CD14-positive monocyte (primary cell): ENCODE measurements at regions not wholly inside any gene's neighbourhood (a gene's known extent, or its start where the extent isn't known, plus 50 kb on each side); places are given as distances from the start of the nearest gene placed in this dataset.

Experiments used
- DNase-seq, 3 donors: peaks; one replicate each; pipeline ENCODE4 v3.0.0-alpha.2; 2011 to 2022
- H2AFZ ChIP-seq: 2 replicates; pipeline ENCODE4 v1.6.0; 2012; ENCODE audit warnings: mild to moderate bottlenecking, low read depth, low read length, inconsistent platforms; ENCODE audit not compliant: insufficient read depth, poor library complexity, severe bottlenecking
- H3K27ac ChIP-seq, 2 donors: 1 replicate in 1 of 2; 2 replicates in 1 of 2; pipeline ENCODE4 v1.5.1; 2012 to 2013; ENCODE audit warnings: low read length in 2 of 2, control low read depth in 1 of 2, inconsistent platforms in 1 of 2, low read depth in 1 of 2, mild to moderate bottlenecking in 1 of 2
- H3K27me3 ChIP-seq, 2 donors: one replicate each; pipeline versions ENCODE4 v1.6.0 to v1.6.1; 2011 to 2013; ENCODE audit warnings: low read length in 2 of 2; ENCODE audit not compliant: control insufficient read depth in 2 of 2, insufficient read depth in 2 of 2
- H3K36me3 ChIP-seq, 2 donors: replicated peaks in 1 of 2; 1 replicate in 1 of 2; 2 replicates in 1 of 2; pipeline versions ENCODE4 v1.5.1 to v1.6.1; 2012 to 2013; ENCODE audit warnings: low read length in 2 of 2, control low read depth in 1 of 2, inconsistent platforms in 1 of 2, mild to moderate bottlenecking in 1 of 2; ENCODE audit not compliant: insufficient read depth in 2 of 2, control insufficient read depth in 1 of 2
- H3K4me1 ChIP-seq, 2 donors: 1 replicate in 1 of 2; 2 replicates in 1 of 2; pipeline versions ENCODE4 v1.5.1 to v1.6.1; 2012 to 2013; ENCODE audit warnings: low read length in 2 of 2, control low read depth in 1 of 2, inconsistent platforms in 1 of 2, mild to moderate bottlenecking in 1 of 2, moderate library complexity in 1 of 2; ENCODE audit not compliant: insufficient read depth in 2 of 2, control insufficient read depth in 1 of 2
- H3K4me2 ChIP-seq: replicated peaks from 2 replicates; pipeline ENCODE3; 2012; ENCODE audit warnings: low read length, moderate library complexity, mild to moderate bottlenecking; ENCODE audit not compliant: poor library complexity, severe bottlenecking; ENCODE audit errors: extremely low read depth
- H3K4me3 ChIP-seq, 3 experiments: fragments of 200-600 bp in 1 of 3; sonication (generic) in 1 of 3; replicated peaks in 1 of 3; 1 replicate in 2 of 3; 2 replicates in 1 of 3; pipeline ENCODE4 v1.5.1; 2011 to 2013; ENCODE audit warnings: low read length in 3 of 3, mild to moderate bottlenecking in 3 of 3, control low read depth in 2 of 3, low read depth in 2 of 3, inconsistent platforms in 1 of 3, moderate library complexity in 1 of 3
- H3K79me2 ChIP-seq: 2 replicates; pipeline ENCODE4 v1.6.0; 2012; ENCODE audit warnings: mild to moderate bottlenecking, control low read depth, inconsistent platforms, low read length, moderate library complexity; ENCODE audit not compliant: insufficient read depth
- H3K9ac ChIP-seq: 2 replicates; pipeline ENCODE4 v1.6.0; 2017; ENCODE audit warnings: low read length, mild to moderate bottlenecking; ENCODE audit not compliant: insufficient read depth, poor library complexity, severe bottlenecking
- H3K9me3 ChIP-seq, 2 donors: replicated peaks in 1 of 2; 1 replicate in 1 of 2; 2 replicates in 1 of 2; pipeline versions ENCODE4 v1.5.1 to v1.6.1; 2012 to 2013; ENCODE audit warnings: low read length in 2 of 2, control low read depth in 1 of 2; ENCODE audit not compliant: control insufficient read depth in 1 of 2, insufficient read depth in 1 of 2
- H4K20me1 ChIP-seq: 2 replicates; pipeline ENCODE4 v1.6.0; 2012; ENCODE audit warnings: mild to moderate bottlenecking, low read length, control low read depth, moderate library complexity; ENCODE audit not compliant: insufficient read depth
- H3K27ac Mint-ChIP-seq, 7 donors: one replicate each; pipeline ENCODE4 v1.8.0; 2020; ENCODE audit warnings: mild to moderate bottlenecking in 7 of 7, mixed read lengths in 7 of 7, moderate library complexity in 6 of 7, inconsistent platforms in 2 of 7
- H3K27me3 Mint-ChIP-seq, 3 donors: one replicate each; pipeline ENCODE4 v1.8.0; 2021 to 2022; ENCODE audit warnings: low read depth in 3 of 3, mild to moderate bottlenecking in 3 of 3, mixed read lengths in 3 of 3, moderate library complexity in 3 of 3, inconsistent platforms in 1 of 3
- H3K36me3 Mint-ChIP-seq, 2 donors: one replicate each; pipeline ENCODE4 v1.8.0; 2020; ENCODE audit warnings: mixed read lengths in 2 of 2, inconsistent platforms in 1 of 2, mild to moderate bottlenecking in 1 of 2
- H3K4me1 Mint-ChIP-seq: one replicate; pipeline ENCODE4 v1.8.0; 2020; ENCODE audit warnings: mild to moderate bottlenecking, mixed read lengths
- H3K4me3 Mint-ChIP-seq, 2 donors: one replicate each; pipeline ENCODE4 v1.8.0; 2020; ENCODE audit warnings: mild to moderate bottlenecking in 2 of 2, mixed read lengths in 2 of 2, moderate library complexity in 1 of 2
- H3K9me3 Mint-ChIP-seq, 7 donors: one replicate each; pipeline ENCODE4 v1.8.0; 2020 to 2022; ENCODE audit warnings: mixed read lengths in 7 of 7, mild to moderate bottlenecking in 6 of 7, moderate library complexity in 6 of 7, inconsistent platforms in 2 of 7
- WGBS: methylation state at CpG from one replicate; pipeline ENCODE4 v1.1.5; 2013; ENCODE audit warnings: missing lambda C conversion rate; ENCODE audit not compliant: insufficient coverage; 5-methylcytosine and 5-hydroxymethylcytosine counted together
- intact Hi-C, 2 donors: fragments of 100-400 bp; cut with micrococcal nuclease; formaldehyde crosslinking; loops; one replicate each; pipeline versions ENCODE4 v1.15.0 to v1.15.1; 2023
- TF ChIP-seq, protein P1 (sequence below): fragments of 200-600 bp; IDR thresholded peaks from one replicate; pipeline ENCODE4 v1.8.0; 2022; ENCODE audit warnings: antibody characterized with exemption, mild to moderate bottlenecking

DNA sequence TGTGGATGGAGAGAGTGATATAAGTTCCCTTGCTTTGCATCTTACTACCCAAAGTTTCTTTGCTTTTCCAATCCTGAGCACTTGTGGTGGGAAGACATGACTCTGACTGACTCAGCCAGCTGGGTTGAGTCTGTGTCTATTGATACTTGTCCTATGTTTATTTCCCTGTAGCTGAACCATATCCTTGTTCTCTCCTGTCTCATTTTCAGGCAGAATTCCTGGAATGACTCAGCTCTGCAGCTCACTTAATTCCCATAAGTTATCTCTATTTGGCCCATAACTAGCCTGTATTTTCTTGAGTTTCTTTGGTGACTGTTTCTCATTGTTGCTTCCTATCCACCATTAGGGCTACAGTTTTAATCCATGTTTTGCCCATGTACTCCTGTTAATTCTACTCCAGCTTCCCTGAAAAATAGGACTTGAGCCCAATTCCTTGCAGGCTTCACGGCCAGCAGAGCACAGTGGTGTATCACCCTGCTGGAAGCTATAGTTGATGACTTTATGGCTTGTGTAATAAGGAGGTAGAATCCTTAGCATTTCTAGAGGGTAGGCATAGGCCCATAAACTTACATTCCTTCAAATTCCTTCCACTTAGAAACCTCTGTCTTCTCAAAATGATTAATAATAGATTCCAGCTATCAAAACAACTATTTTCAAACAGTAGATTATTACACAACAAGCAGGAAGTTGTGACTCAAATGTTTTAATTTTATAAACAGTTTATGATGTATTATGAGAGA lies 183.1 kb downstream of the TMTC3 start:
- no peak for DNase-seq
- H3K4me1 Mint-ChIP-seq, result peaks cover 3% of the 10 kb centered on the region
- H3K4me3 Mint-ChIP-seq, result no peak overlapping the region
- Histone ChIP-seq H3K36me3 (no peaks in the 10 kb centered on the region), H3K4me2 (no peak overlapping the region), H3K79me2 (no peaks in the 10 kb centered on the region), H3K9me3 (no peaks in the 10 kb centered on the region), H3K9ac (no peak overlapping the region), H3K4me1 (no peaks in the 10 kb centered on the region), H2AFZ (no peak overlapping the region), H3K27me3 (no peaks in the 10 kb centered on the region), H4K20me1 (no peaks in the 10 kb centered on the region), H3K4me3 (no peak overlapping the region), H3K27ac (no peak overlapping the region)
- H3K27me3 Mint-ChIP-seq, result peaks cover 0 to 2% (median 0%) of the 10 kb centered on the region in 3 donors
- intact Hi-C loops, result no loop called here
- no peaks in the 10 kb centered on the region for H3K36me3 Mint-ChIP-seq
- peaks cover 0 to 14% (median 6%) of the 10 kb centered on the region in 7 donors for H3K9me3 Mint-ChIP-seq
- TF ChIP-seq, protein P1, sequence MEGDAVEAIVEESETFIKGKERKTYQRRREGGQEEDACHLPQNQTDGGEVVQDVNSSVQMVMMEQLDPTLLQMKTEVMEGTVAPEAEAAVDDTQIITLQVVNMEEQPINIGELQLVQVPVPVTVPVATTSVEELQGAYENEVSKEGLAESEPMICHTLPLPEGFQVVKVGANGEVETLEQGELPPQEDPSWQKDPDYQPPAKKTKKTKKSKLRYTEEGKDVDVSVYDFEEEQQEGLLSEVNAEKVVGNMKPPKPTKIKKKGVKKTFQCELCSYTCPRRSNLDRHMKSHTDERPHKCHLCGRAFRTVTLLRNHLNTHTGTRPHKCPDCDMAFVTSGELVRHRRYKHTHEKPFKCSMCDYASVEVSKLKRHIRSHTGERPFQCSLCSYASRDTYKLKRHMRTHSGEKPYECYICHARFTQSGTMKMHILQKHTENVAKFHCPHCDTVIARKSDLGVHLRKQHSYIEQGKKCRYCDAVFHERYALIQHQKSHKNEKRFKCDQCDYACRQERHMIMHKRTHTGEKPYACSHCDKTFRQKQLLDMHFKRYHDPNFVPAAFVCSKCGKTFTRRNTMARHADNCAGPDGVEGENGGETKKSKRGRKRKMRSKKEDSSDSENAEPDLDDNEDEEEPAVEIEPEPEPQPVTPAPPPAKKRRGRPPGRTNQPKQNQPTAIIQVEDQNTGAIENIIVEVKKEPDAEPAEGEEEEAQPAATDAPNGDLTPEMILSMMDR, result no peak
- WGBS, result no CpG with 5 or more reads among the region's 1 CpG
- no peak overlapping the region for H3K27ac Mint-ChIP-seq

DNA sequence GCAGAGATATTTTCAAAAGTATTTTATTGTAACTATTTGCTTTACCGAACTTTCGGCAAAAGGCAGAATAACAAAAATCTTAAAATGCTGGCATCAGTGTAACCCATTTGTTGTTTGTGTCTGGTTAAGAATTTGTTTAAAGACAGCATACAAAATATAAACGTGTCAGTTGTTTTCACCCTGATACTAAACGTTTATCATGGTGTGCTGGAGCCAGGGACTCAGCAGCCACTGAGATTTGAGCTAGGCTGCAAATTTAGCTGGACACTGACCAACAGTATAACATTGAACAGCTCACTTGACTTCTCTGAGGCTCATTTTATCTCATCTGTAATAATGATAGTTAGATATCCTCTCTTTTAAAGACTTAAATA lies 183.7 kb downstream of the TMTC3 start:
- WGBS, result 81% methylated on average over 3 of the region's 4 CpGs
- intact Hi-C loops, result no loop called here
- H3K4me1 ChIP-seq, result no peaks in the 10 kb centered on the region
- peaks cover 0 to 14% (median 6%) of the 10 kb centered on the region in 7 donors for H3K9me3 Mint-ChIP-seq
- no peak for DNase-seq
- no peak overlapping the region for H3K4me3 ChIP-seq
- no peaks in the 10 kb centered on the region for H4K20me1 ChIP-seq
- H3K36me3 ChIP-seq, result no peaks in the 10 kb centered on the region
- no peaks in the 10 kb centered on the region for H3K9me3 ChIP-seq
- TF ChIP-seq, protein P1, result no peak
- H3K4me3 Mint-ChIP-seq, result no peak overlapping the region
- no peaks in the 10 kb centered on the region for H3K79me2 ChIP-seq
- no peak overlapping the region for H3K9ac ChIP-seq
- H3K36me3 Mint-ChIP-seq, result no peaks in the 10 kb centered on the region
- H2AFZ ChIP-seq, result no peak overlapping the region
- peaks cover 3% of the 10 kb centered on the region for H3K4me1 Mint-ChIP-seq
- H3K27me3 Mint-ChIP-seq, result peaks cover 0 to 2% (median 0%) of the 10 kb centered on the region in 3 donors
- H3K27me3 ChIP-seq, result no peaks in the 10 kb centered on the region
- no peak overlapping the region for H3K4me2 ChIP-seq
- no peak overlapping the region for H3K27ac Mint-ChIP-seq
- no peak overlapping the region for H3K27ac ChIP-seq
